GM12878 (cell line): ENCODE measurements at regions not wholly inside any gene's neighbourhood (a gene's known extent, or its start where the extent isn't known, plus 50 kb on each side); places are given as distances from the start of the nearest gene placed in this dataset.

Experiments
- CBFB ChIP-seq: IDR thresholded peaks from 2 replicates; pipeline ENCODE4 v1.6.1; 2016; ENCODE audit warnings: antibody characterized with exemption, low read depth
- CTCF ChIP-seq, 3 experiments: IDR thresholded peaks in 2 of 3; conservative IDR thresholded peaks in 1 of 3; 2 replicates each; pipeline ENCODE4 v1.5.1; 2011; ENCODE audit warnings: low read depth in 3 of 3, low read length in 3 of 3, mild to moderate bottlenecking in 3 of 3, control low read depth in 2 of 3, moderate library complexity in 2 of 3, inconsistent platforms in 1 of 3, mixed read lengths in 1 of 3; ENCODE audit not compliant: control insufficient read depth in 2 of 3, insufficient read depth in 1 of 3; ENCODE audit errors: extremely low read depth in 1 of 3
- EP300 ChIP-seq, 2 experiments: fragments of 150-350 bp in 1 of 2; IDR thresholded peaks; 2 replicates each; pipeline ENCODE4 v1.6.1; 2011 to 2012; ENCODE audit warnings: low read depth in 2 of 2, low read length in 2 of 2, borderline replicate concordance in 1 of 2, improper control_type of control experiment in 1 of 2, inconsistent platforms in 1 of 2; ENCODE audit not compliant: control insufficient read depth in 1 of 2
- EZH2 ChIP-seq: IDR thresholded peaks from 2 replicates; pipeline ENCODE4 v1.6.1; 2012; ENCODE audit warnings: low read depth, mild to moderate bottlenecking, control low read depth, inconsistent platforms, low read length, borderline replicate concordance; ENCODE audit not compliant: control insufficient read depth
- GABPA ChIP-seq: IDR thresholded peaks from 2 replicates; pipeline ENCODE4 v1.6.1; 2014; ENCODE audit warnings: antibody characterized with exemption, low read depth, mild to moderate bottlenecking, inconsistent platforms
- JUND ChIP-seq: IDR thresholded peaks from 2 replicates; pipeline ENCODE4 v1.6.1; 2012; ENCODE audit warnings: low read depth, mild to moderate bottlenecking, low read length, improper control_type of control experiment, moderate library complexity
- TBL1XR1 ChIP-seq: IDR thresholded peaks from 2 replicates; pipeline ENCODE4 v1.6.1; 2012; ENCODE audit warnings: low read depth, low read length, improper control_type of control experiment
- TCF7 ChIP-seq: IDR thresholded peaks from 2 replicates; pipeline ENCODE4 v1.6.1; 2014; ENCODE audit warnings: antibody characterized with exemption, borderline replicate concordance

GRCh38 chr1:118397496-118397859, 212.4 kb upstream of the SPAG17 start:
- TF ChIP-seq CBFB: no peak
- no peak for TF ChIP-seq GABPA
- no peak for TF ChIP-seq EP300 (IDR thresholded peaks at IDR 0.05; ENCODE audit: borderline replicate concordance in 1 of 2, control insufficient read depth in 1 of 2, low read depth in 2 of 2, low read length in 2 of 2)
- no peak for TF ChIP-seq TCF7
- TF ChIP-seq JUND: no peak
- no peak for TF ChIP-seq TBL1XR1
- no peak for TF ChIP-seq CTCF (IDR thresholded peaks at IDR 0.05 in 2 of 3, conservative IDR thresholded peaks at IDR 0.05 in 1 of 3; ENCODE audit: control insufficient read depth in 2 of 3, extremely low read depth in 1 of 3, insufficient read depth in 1 of 3, low read depth in 3 of 3, low read length in 3 of 3)
- TF ChIP-seq EZH2: no peak
